Right lung (tissue), 2 donors: ENCODE measurements at regions not wholly inside any gene's neighbourhood (a gene's known extent, or its start where the extent isn't known, plus 50 kb on each side); places are given as distances from the start of the nearest gene placed in this dataset.

Experiments
- DNase-seq, 2 donors: peaks; one replicate each; pipeline ENCODE4 v3.0.0-alpha.2; 2013

DNA sequence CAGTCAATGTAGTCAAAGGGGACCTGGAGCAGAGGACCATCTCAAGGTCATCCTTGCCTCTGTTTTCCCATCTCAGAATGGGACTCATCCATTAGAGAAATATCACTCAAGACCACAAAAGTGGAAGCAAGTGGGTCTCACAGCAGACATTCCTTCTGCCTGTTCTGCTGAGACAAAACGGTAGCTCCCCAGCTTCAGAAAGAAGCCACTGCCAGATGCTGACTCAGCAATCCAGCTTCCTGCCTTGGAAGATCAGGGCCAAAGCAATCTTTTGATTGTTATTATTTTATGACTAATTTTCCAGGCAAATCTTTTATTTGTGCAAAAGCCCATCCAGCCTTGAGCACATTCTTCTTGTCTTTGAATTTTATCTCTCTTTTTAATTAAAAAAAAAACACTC, 86.8 kb downstream of the CCT6B start:
- DNase-seq = peak; percentile 20 to 25

DNA sequence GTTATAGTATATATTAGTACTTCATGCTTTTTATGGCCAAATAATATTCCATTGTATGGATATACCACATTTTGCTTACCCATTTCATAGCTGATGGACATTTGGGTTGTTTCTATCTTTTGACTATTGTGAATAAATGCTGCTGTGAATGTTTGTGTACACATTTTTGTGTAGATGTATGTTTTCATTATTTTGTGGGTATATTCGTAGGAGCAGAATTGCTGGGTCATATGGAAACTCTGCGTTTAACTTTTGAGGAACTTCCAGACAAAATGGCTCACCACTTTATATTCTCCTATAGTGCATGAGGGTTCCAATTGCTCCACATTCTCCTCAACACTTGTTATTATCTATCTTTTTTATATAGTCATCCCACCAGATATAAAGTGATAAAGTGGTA, 88.6 kb downstream of the CCT6B start:
- DNase-seq = no peak

DNA sequence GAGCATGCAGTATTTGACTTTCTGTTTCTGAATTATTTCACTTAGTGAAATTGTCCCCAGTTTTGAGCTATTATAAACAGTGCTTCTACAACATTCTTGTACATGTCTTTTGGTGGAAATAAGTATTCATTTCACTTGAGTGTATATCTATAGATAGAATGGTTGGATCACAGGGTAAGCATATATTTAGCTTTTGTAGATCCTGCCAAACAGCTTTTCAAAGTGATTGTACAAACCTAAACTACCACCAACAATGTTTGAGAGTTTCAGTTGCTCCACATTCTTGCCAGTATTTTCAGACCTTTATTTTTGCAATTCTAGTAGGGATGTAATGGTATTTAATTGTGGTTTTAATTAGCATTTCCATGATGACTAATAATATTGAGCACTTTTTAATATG, 91.6 kb downstream of the CCT6B start:
- no peak for DNase-seq

DNA sequence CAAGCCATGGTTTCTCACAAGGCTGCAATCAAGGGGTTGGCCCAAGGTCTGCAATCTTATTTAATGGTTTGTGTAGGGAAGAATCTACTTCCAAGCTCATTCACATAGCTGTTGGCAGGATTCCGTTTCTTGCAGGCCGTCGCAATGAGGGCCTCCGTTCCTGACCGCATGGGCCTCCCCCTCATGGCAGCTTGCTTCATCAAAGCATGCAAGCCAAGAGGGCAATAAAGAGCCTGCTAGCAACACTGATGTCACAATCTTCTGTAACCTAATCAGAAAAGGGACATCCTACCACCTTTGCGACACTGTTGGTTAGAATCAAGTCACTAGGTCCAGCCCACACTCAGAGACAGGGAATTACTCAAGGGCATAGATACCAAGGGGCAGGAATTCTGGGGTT, 95.5 kb downstream of the CCT6B start:
- DNase-seq = no peak

DNA sequence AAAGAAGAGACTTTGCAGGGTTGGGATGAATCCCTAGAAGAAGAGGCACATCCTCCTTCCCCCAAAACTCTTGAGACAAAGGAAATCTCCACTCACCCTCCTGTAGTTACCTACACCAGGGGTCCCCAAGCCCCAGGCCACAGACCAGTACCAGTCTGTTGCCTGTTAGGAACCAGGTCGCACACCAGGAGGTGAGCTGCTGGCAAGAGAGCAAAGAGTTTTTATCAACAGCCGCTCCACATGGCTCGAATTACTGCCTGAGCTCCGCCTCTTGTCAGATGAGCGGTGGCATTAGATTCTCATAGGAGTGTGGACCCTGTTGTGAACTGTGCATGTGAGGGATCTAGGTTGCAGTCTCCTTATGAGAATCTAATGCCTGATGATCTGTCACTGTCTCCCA, 98.9 kb downstream of the CCT6B start:
- no peak for DNase-seq

DNA sequence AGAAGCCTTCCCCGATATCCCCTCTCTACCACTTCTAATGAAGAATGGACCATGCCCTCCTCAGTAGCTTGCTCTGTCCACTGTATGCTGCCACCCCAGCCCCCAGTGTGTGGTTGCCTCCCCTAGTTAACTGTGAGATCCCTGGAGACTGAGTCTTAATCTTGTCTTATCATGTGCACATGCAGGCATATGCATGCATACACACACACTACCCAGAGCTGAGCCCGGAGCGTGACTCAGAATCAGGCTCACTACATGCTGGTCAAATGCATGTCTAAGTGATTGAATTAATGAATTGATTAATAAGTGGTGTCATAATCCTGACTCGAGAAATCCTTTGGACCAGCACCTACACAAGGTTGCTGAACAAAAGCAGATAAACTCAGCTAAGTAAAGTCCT, 99.4 kb downstream of the CCT6B start:
- no peak for DNase-seq

DNA sequence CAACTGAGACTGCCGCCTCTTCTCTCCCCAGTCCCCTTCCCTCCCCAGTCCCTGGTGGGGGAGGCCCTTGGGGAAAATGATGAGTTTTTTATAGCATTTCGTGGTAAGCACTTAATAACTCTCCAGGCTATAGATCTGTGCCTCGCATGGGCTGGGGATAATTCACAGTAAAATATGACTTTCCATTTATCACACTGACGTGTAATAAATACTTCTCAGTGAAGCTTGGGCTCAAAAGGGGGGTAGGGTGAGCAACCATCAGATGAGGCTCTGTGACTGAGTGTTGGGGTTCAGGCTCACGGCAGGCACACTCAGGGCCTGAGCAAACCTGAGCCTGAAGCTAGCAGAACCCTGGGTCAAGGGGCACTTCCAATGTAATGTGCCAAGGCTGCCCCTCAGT, 101.6 kb downstream of the CCT6B start:
- DNase-seq = no peak

DNA sequence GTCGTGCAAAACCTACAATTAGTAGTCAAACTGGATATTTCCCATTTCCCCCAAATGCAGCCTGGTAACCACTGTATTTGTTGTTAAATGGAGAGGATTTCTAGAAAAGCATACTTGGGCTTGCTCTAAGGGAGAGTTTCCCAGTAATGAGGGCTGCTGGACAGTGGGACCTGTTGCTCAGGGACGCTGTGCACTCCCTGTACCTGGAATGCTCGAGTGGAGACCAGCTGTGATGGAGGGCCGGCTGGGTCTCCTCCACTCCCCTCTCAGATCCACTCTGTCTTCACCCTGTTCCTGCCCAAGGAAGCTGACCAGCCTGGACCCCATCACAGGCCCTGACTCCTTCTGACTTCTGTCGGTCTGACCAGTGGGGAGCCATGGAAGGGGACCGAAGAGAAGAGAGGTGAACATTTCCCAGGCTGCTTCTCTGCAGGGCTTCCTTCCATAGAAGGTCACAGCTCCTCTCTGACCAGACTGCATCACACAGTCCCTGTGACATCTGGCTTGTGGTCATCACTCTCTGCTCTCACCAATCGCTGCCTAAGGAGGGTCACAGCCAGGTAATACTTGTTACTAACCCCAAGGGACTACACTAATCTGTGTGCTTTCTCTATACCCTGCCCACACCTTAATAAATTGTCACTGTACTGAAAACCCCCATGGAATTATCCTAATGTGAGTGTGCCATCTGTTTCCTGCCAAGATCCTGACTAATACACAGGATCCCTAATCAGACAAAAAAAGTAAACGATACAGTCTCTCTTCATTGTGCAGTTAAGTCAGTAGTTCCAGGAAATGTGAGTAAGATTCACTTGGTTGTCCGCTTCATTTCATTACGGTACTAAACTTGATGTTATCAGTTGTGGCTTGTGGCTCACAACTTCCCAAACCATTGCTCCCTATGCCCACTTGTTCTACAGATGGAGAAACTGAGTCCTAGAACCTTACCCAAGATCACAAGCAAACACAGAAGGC, 102.4 kb downstream of the CCT6B start:
- no peak for DNase-seq

DNA sequence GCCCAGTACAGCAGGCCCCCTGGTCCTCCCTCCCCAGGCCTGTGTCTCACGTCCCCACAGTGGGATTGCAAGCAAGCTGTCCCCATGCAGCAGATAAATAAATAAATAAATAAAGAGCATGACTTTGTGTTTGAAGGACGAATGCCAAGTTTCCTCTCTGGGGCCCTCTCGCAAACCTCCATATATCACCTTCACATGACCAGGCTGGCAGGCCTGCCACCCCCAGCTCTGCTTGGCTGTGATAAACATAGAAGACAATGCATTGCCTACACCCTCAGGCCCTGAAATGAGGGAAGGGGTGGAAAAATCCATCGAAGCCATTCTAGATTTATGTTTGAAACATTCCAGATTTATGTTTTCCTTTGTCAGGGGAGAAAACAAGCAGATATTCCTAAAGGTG, 107.3 kb downstream of the CCT6B start:
- DNase-seq = no peak

DNA sequence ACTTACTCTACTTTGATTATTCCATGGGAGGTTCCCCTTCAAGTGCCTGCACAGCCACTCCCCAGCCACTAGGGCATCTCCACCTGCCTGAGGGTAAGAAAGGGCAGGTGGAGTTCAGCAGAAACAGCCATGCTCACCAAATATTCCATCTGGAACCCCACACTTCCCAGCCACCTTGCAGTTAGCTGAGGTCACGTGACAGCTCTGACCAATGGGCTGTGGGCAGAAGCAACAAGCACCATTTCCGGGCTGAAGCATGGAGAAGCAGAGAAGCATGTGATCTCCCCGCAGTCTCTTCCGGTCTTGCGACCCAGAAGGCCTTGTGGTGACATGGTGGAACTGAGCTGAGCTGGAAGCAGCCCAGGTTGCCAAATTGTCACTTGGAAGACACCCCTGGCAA, 108.6 kb downstream of the CCT6B start:
- DNase-seq = no peak

DNA sequence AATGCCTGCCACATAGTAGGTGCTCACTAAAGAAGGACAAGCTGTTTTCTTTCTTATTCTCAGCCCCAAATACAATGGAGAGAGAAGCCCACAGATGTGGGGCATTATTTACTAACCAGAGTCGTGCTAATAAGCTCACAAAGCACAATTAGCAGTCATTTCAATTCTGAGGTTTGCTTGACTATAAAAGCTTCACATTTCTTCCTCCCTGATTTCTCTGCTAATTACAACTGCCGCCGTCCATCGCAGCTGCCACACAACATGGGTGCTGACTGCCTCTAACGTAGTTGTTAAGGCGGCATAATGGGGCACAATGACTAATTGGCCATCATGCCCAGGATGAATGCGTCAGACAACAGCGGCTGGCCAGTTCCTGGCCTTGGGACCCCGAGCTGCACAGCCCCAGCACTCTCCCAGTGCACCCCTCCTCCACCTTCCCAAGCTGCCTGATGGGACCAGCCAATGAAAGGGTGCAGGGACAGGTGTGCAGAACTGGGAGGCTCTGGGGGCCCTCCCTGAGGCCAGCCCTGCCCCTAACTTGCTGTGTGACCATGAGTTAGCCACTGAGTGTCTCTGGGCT, 109.2 kb downstream of the CCT6B start:
- DNase-seq = no peak

DNA sequence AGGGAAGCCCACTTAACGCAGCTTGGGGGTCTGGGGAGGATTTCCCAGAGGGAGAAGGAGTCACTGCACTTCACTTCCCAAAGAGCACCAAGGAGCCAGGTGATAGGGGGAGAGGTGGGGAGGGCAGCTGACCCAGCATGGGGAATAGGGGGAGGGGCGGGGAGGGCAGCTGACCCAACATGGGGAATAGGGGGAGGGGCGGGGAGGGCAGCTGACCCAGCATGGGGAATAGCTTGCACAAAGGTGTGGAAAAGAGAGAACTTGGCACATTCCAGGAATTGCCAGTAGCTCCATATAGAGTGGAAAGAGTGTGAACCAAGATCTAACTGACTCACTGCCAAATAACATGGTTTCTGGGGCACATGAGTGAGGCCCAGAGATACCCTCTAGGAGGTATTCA, 110.3 kb downstream of the CCT6B start:
- no peak for DNase-seq

DNA sequence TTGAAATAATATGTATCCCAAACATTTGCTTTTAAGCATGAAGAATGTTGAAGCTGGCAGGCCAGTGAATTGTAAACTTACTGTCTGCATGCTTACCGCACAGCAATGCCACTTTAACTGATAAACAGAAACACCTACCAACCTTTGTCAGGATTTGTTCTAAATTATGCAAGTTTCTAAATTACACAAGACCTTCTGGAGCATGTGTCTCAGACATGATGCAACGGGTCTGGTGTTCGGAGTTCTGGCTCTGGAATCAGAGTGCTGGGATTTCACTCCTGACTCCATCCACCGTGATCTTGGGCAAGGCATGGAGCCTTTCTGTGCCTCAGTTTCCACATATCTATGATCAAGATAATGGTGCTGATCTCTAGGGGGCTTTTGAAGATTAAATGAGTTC, 111.2 kb downstream of the CCT6B start:
- no peak for DNase-seq

DNA sequence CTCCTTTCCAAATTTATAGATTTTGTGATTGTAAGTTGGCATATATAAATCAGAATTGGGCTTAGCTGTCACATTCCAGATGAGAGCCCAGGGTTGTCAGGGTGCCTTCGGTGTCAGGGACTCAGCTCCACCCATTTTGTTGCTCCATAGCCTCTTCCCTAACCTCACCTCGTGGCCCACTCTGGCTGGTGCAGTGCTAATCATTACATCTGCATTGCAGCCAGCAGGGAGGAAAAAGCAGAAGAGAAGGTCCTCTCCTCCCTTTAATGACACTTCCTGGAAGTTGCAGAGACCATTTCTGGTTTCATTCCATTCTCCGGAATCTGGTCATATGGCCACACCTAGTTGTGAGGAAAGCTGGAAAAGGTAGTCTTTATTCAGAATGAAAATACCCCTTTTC, 113.3 kb downstream of the CCT6B start:
- DNase-seq = no peak

DNA sequence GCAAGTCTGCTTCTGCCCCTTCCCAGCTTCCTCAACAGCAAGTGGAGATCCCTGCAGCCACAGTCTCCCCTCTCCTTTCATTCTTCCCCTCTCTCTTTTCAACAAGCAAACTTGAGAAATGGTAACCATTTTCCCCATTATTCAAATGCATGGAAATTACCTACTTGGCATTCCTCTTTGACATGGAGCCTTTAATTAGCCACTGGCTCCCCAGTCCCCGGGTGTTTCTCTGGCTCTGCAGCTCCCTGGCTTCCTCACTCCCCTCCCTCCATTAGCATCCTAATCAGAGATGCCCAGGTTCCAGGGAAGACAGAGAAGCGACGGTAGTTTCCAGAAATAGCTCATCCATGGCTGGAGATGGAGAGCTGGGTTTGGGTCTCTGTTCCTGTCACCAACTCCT, 116.0 kb downstream of the CCT6B start:
- no peak for DNase-seq

DNA sequence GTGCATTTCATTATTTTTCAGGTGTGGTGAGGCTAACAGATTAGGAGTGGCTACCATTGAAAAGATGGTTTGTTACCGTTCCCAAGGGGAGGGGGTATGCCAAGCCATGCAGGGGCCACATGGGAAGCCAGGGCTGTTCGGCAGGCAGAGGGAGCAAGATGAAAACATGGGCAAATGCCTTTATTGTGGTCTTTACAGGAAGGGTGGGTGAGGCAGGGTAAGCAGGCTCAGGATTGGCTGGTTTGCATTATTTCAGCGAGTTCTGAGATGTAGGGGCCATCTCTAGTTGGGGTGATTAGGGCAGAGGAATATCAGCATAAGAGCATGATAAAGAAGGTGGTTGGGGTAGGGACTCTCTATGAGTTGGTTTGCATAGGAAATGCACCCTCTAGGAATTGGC, 117.6 kb downstream of the CCT6B start:
- DNase-seq = no peak

DNA sequence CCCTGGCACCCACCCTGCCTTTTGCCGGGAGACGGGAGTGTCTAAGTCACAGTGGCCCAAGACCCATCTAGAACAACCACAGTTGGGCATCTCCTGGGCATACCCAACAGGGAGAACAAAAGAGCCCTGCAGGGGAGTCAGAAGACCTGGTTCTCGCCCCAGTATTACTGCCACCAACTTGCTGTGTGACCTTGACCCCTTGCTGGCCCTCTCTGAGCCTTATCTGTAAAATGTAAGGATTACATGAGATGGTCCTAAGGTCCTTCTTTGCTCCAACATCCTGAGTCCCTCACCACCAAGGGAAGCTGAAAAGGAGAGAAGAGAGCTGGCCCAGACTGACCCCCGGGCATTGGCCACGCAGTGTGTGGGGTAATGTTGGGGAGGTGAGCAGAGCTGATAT, 119.0 kb downstream of the CCT6B start:
- no peak for DNase-seq

DNA sequence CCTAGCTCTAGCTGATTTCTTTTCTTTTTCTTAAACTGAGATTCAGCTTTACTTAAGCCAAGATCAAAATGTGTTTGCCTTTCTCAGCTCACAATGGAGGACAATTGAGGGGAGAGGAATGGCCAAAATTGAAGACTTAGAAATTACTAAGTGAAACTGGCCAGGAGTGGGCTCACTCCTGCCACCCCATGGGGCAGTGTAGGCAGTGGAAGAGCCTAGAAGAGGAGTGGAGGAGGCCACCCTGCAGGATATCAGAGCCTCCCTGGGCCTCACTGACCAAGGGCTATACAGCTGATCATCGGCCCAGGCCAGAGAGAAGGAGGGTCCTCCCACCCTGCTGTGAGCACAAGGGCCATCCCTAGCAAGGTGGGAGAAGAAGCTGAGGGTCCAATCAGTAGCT, 119.8 kb downstream of the CCT6B start:
- DNase-seq = no peak

DNA sequence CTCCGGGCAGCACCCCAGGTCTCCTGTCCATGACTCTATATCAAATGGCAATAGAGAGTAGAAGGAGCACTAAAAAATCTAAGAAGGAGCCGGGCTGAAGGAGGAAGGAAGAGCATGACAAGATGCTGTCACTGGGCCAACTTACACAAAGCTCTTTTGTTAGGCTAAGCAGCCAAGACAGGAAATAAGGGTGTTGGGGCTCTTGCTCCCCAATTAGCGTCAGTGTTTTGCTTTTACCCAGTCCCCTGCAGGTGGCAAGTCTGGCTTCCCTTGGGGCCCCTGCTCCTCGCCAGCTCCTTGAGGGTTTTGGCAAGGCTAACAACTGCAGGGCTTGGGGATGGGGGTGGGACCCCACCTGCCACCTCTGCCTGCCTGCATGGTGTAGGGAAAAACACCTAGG, 120.5 kb downstream of the CCT6B start:
- no peak for DNase-seq

DNA sequence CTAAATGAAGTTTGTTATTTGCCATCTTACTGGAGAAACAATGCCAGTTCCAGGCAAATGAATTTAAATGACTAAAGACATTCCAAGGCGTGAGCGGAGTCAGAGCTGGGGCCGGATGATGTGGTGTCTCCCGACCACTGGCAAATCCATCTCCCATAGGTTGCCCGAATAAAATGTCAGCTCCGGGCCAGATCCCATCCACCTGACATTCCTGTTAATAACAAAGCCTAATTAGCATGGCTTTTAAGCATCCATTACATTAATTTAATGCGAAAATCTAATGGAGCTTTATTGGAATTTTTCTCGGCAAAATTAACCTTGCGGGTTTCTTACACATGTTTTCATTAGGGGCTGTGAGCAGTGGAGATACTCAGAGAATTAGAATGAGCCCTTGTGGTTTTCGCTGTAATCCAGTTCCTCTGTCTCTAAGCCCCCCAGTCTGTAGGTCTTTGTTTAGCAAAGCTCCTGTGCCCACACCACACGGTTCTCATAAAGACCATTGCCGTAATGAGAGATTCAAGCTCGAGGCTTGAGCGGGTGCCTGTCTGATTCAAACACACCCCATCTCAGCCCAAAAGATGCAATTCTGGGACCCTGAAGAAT, 123.3 kb downstream of the CCT6B start:
- DNase-seq = no peak

DNA sequence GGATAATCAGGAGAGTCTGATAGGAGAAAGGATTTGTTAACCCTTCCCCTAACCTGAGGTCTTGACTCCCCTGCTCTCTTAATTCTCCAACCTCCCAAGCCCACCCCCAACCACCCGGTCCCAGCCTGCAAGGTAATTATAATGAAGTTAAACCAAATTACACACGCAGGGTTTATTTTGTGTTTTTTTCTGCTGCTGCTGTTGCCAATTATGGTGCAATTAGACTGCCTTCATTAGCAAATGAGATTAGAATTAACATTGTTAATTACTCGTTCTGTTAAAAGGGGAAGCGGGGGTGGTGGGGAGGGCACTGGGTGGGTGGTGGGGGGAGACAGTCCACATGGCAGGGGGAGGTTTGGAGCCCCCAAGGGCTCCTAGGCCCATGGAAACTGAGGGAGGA, 128.9 kb downstream of the CCT6B start:
- DNase-seq = no peak

DNA sequence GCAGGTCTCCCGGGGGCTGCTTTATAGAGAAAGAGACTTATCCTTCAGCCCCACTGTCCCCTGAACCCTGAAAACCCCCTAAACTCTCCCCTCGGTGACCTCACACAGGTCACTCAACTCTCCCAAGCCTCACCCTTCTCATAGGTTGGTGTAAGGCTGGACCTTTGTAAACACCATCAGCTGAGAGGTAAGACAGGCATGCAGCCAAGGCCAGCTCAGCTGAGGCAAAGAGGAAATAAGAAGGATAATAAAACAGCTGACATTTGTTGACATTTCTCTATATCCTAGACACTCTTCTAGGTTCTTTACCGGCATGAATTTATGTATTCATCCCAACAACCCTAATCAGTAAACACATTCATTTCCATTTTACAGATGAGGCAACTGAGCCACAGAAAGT, 134.3 kb downstream of the CCT6B start:
- no peak for DNase-seq

DNA sequence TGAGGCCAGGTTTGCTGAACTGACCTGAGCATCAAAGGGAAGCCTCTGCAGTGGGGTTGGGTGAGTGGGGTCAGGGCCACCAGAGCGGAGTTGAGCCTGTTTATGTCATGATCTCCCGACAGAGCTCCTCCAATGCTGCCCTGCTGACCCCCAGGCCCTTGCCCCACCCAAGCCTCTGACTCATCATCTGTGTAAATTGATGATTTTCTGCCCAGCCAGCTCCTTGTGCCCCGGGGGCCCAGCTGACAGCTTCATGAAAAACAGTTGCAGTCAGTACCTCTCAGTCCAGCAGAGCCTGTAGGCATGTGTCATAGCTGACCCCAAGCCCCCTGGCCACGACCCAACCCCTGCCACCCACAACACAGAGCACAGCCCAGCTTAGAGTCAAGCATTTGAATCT, 134.9 kb downstream of the CCT6B start:
- no peak for DNase-seq
